H1 (cell line): ENCODE measurements at regions not wholly inside any gene's neighbourhood (a gene's known extent, or its start where the extent isn't known, plus 50 kb on each side); places are given as distances from the start of the nearest gene placed in this dataset.

ENCODE experiments used
- KDM4A ChIP-seq: IDR thresholded peaks from one replicate; pipeline ENCODE4 v1.7.1; 2012; ENCODE audit warnings: low read depth, mild to moderate bottlenecking, moderate library complexity, low read length, inconsistent platforms; ENCODE audit not compliant: severe bottlenecking
- TF ChIP-seq, protein P1 (sequence below): fragments of 300-600 bp; sonication (generic); IDR thresholded peaks from 2 replicates; pipeline ENCODE4 v1.7.1; 2012; ENCODE audit warnings: low read length, moderate library complexity, mild to moderate bottlenecking, inconsistent platforms; ENCODE audit not compliant: insufficient replicate concordance

- TF ChIP-seq, protein P1, sequence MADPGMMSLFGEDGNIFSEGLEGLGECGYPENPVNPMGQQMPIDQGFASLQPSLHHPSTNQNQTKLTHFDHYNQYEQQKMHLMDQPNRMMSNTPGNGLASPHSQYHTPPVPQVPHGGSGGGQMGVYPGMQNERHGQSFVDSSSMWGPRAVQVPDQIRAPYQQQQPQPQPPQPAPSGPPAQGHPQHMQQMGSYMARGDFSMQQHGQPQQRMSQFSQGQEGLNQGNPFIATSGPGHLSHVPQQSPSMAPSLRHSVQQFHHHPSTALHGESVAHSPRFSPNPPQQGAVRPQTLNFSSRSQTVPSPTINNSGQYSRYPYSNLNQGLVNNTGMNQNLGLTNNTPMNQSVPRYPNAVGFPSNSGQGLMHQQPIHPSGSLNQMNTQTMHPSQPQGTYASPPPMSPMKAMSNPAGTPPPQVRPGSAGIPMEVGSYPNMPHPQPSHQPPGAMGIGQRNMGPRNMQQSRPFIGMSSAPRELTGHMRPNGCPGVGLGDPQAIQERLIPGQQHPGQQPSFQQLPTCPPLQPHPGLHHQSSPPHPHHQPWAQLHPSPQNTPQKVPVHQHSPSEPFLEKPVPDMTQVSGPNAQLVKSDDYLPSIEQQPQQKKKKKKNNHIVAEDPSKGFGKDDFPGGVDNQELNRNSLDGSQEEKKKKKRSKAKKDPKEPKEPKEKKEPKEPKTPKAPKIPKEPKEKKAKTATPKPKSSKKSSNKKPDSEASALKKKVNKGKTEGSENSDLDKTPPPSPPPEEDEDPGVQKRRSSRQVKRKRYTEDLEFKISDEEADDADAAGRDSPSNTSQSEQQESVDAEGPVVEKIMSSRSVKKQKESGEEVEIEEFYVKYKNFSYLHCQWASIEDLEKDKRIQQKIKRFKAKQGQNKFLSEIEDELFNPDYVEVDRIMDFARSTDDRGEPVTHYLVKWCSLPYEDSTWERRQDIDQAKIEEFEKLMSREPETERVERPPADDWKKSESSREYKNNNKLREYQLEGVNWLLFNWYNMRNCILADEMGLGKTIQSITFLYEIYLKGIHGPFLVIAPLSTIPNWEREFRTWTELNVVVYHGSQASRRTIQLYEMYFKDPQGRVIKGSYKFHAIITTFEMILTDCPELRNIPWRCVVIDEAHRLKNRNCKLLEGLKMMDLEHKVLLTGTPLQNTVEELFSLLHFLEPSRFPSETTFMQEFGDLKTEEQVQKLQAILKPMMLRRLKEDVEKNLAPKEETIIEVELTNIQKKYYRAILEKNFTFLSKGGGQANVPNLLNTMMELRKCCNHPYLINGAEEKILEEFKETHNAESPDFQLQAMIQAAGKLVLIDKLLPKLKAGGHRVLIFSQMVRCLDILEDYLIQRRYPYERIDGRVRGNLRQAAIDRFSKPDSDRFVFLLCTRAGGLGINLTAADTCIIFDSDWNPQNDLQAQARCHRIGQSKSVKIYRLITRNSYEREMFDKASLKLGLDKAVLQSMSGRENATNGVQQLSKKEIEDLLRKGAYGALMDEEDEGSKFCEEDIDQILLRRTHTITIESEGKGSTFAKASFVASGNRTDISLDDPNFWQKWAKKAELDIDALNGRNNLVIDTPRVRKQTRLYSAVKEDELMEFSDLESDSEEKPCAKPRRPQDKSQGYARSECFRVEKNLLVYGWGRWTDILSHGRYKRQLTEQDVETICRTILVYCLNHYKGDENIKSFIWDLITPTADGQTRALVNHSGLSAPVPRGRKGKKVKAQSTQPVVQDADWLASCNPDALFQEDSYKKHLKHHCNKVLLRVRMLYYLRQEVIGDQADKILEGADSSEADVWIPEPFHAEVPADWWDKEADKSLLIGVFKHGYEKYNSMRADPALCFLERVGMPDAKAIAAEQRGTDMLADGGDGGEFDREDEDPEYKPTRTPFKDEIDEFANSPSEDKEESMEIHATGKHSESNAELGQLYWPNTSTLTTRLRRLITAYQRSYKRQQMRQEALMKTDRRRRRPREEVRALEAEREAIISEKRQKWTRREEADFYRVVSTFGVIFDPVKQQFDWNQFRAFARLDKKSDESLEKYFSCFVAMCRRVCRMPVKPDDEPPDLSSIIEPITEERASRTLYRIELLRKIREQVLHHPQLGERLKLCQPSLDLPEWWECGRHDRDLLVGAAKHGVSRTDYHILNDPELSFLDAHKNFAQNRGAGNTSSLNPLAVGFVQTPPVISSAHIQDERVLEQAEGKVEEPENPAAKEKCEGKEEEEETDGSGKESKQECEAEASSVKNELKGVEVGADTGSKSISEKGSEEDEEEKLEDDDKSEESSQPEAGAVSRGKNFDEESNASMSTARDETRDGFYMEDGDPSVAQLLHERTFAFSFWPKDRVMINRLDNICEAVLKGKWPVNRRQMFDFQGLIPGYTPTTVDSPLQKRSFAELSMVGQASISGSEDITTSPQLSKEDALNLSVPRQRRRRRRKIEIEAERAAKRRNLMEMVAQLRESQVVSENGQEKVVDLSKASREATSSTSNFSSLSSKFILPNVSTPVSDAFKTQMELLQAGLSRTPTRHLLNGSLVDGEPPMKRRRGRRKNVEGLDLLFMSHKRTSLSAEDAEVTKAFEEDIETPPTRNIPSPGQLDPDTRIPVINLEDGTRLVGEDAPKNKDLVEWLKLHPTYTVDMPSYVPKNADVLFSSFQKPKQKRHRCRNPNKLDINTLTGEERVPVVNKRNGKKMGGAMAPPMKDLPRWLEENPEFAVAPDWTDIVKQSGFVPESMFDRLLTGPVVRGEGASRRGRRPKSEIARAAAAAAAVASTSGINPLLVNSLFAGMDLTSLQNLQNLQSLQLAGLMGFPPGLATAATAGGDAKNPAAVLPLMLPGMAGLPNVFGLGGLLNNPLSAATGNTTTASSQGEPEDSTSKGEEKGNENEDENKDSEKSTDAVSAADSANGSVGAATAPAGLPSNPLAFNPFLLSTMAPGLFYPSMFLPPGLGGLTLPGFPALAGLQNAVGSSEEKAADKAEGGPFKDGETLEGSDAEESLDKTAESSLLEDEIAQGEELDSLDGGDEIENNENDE, result no peak
- no peak for TF ChIP-seq KDM4A
Observed at GRCh38 chrX:39302838-39303237, 501.6 kb downstream of the MID1IP1 start (continued).
